HEK293 (cell line): ENCODE measurements at regions not wholly inside any gene's neighbourhood (a gene's known extent, or its start where the extent isn't known, plus 50 kb on each side); places are given as distances from the start of the nearest gene placed in this dataset.

Experiments
- ATF2 ChIP-seq: fragments of 450-650 bp; formaldehyde crosslinking; IDR thresholded peaks from 2 replicates; pipeline ENCODE4 v1.5.1; 2016; ENCODE audit warnings: missing biosample characterization, missing genetic modification characterization, low read depth
- BCL11B ChIP-seq: fragments of 450-650 bp; formaldehyde crosslinking; IDR thresholded peaks from 2 replicates; pipeline ENCODE4 v1.5.1; 2016; ENCODE audit warnings: low read depth, missing biosample characterization, missing genetic modification characterization
- CTCF ChIP-seq: fragments of 450-650 bp; formaldehyde crosslinking; IDR thresholded peaks from 2 replicates; pipeline ENCODE4 v1.5.1; 2016; ENCODE audit warnings: missing biosample characterization, missing genetic modification characterization
- PRDM6 ChIP-seq: fragments of 450-650 bp; formaldehyde crosslinking; IDR thresholded peaks from 2 replicates; pipeline ENCODE4 v1.5.1; 2017; ENCODE audit warnings: missing biosample characterization, missing genetic modification characterization
- ZNF114 ChIP-seq: fragments of 450-650 bp; formaldehyde crosslinking; IDR thresholded peaks from 2 replicates; pipeline ENCODE4 v1.5.0; 2017; ENCODE audit warnings: missing biosample characterization, missing genetic modification characterization
- ZNF174 ChIP-seq: fragments of 450-650 bp; formaldehyde crosslinking; IDR thresholded peaks from 2 replicates; pipeline ENCODE4 v1.5.0; 2017; ENCODE audit warnings: missing biosample characterization, mild to moderate bottlenecking, missing genetic modification characterization
- ZNF24 ChIP-seq: fragments of 450-650 bp; formaldehyde crosslinking; IDR thresholded peaks from 2 replicates; pipeline ENCODE4 v1.5.1; 2016; ENCODE audit warnings: missing biosample characterization, missing genetic modification characterization
- ZNF398 ChIP-seq: fragments of 450-650 bp; formaldehyde crosslinking; IDR thresholded peaks from 2 replicates; pipeline ENCODE4 v1.5.1; 2017; ENCODE audit warnings: missing biosample characterization, missing genetic modification characterization
- ZNF660 ChIP-seq: fragments of 450-650 bp; IDR thresholded peaks from 2 replicates; pipeline ENCODE4 v1.5.1; 2018; ENCODE audit warnings: missing biosample characterization, mild to moderate bottlenecking, missing genetic modification characterization
- ZNF707 ChIP-seq: fragments of 450-650 bp; formaldehyde crosslinking; IDR thresholded peaks from 2 replicates; pipeline ENCODE4 v1.5.1; 2016; ENCODE audit warnings: missing biosample characterization, missing genetic modification characterization

GRCh38 chr17:71735893-71736292 is 384.9 kb upstream of the SOX9 start:
- TF ChIP-seq CTCF (no peak), ZNF24 (tag by site-specific recombination) (no peak), ZNF707 (tag by site-specific recombination) (no peak), ZNF114 (tag by site-specific recombination) (no peak), ATF2 (tag by site-specific recombination) (no peak), BCL11B (no peak), ZNF660 (tag by site-specific recombination) (no peak), PRDM6 (tag by site-specific recombination) (no peak), ZNF174 (no peak), ZNF398 (tag by site-specific recombination) (no peak)
